COLO668 (cell line): ENCODE measurements at regions not wholly inside any gene's neighbourhood (a gene's known extent, or its start where the extent isn't known, plus 50 kb on each side); places are given as distances from the start of the nearest gene placed in this dataset.

Experiments used
- DNase-seq: peaks from one replicate; lab custom pipeline; 2025; ENCODE audit not compliant: unreplicated experiment; lab: John Stamatoyannopoulos, UW

GRCh38 chr9:73548201-73548600, 396.5 kb downstream of the ANXA1 start:
- no peak for DNase-seq

GRCh38 chr9:73549991-73550390, 398.3 kb downstream of the ANXA1 start:
- no peak for DNase-seq

GRCh38 chr9:73553295-73553694, 401.6 kb downstream of the ANXA1 start:
- DNase-seq = no peak

GRCh38 chr9:73558471-73558870, 406.8 kb downstream of the ANXA1 start:
- DNase-seq = no peak

GRCh38 chr9:73565026-73565425, 413.4 kb downstream of the ANXA1 start:
- DNase-seq = no peak

- no peak for DNase-seq
Observed at GRCh38 chr9:73565833-73566465, 414.3 kb downstream of the ANXA1 start.

- no peak for DNase-seq
Observed at GRCh38 chr9:73566627-73567026, 415.0 kb downstream of the ANXA1 start.

GRCh38 chr9:73573235-73573634, 421.6 kb downstream of the ANXA1 start:
- no peak for DNase-seq

GRCh38 chr9:73575101-73576060, 423.7 kb downstream of the ANXA1 start:
- no peak for DNase-seq

- DNase-seq = no peak
Observed at GRCh38 chr9:73577848-73578247, 426.2 kb downstream of the ANXA1 start.

- DNase-seq = no peak
Observed at GRCh38 chr9:73579823-73580222, 428.2 kb downstream of the ANXA1 start.

GRCh38 chr9:73583576-73583975, 431.9 kb downstream of the ANXA1 start:
- no peak for DNase-seq

- DNase-seq = no peak
Observed at GRCh38 chr9:73595036-73595545, 443.4 kb downstream of the ANXA1 start.

GRCh38 chr9:73596321-73596720, 444.7 kb downstream of the ANXA1 start:
- no peak for DNase-seq

- no peak for DNase-seq
Observed at GRCh38 chr9:73597039-73597438, 445.4 kb downstream of the ANXA1 start.

GRCh38 chr9:73597771-73598170, 446.1 kb downstream of the ANXA1 start:
- no peak for DNase-seq

- DNase-seq = no peak
Observed at GRCh38 chr9:73609381-73609780, 457.7 kb downstream of the ANXA1 start.

- no peak for DNase-seq
Observed at GRCh38 chr9:73611032-73611431, 459.4 kb downstream of the ANXA1 start.

GRCh38 chr9:73613092-73613701, 461.5 kb downstream of the ANXA1 start:
- DNase-seq = no peak

- DNase-seq = no peak
Observed at GRCh38 chr9:73615557-73615956, 463.9 kb downstream of the ANXA1 start.

GRCh38 chr9:73617586-73617985, 465.9 kb downstream of the ANXA1 start:
- no peak for DNase-seq

GRCh38 chr9:73640971-73641370, 489.3 kb downstream of the ANXA1 start:
- DNase-seq = no peak
